H1 (cell line): ENCODE measurements at regions not wholly inside any gene's neighbourhood (a gene's known extent, or its start where the extent isn't known, plus 50 kb on each side); places are given as distances from the start of the nearest gene placed in this dataset.

Source experiments
- CTCF ChIA-PET: fragments of 300-600 bp; sonication (Branson Sonifier 250); formaldehyde crosslinking; loops from one replicate; lab custom pipeline; 2021; ENCODE audit not compliant: partially characterized antibody; lab: Charles Lee
- POLR2A ChIA-PET: fragments of 300-600 bp; sonication (Branson Sonifier 250); formaldehyde crosslinking; loops from one replicate; lab custom pipeline; 2021; ENCODE audit warnings: inconsistent platforms; ENCODE audit not compliant: partially characterized antibody; lab: Charles Lee
- DNase-seq, 2 experiments: peaks; one replicate each; pipeline versions ENCODE4 v3.0.0 to v3.0.0-alpha.2; 2010 to 2022; ENCODE audit warnings: low spot score in 2 of 2, low read depth in 1 of 2, mixed read lengths in 1 of 2
- FAIRE-seq: peaks from 2 replicates; lab custom pipeline; 2011; peaks lifted over from hg19 to GRCh38; lab: Jason Lieb, UNC
- H2AFZ ChIP-seq: 2 replicates; pipeline ENCODE4 v1.8.1; 2012; ENCODE audit warnings: low read length, inconsistent platforms
- H2AK5ac ChIP-seq: 2 replicates; pipeline ENCODE4 v1.6.1; 2013; ENCODE audit warnings: low read depth, low read length
- H2BK120ac ChIP-seq: replicated peaks from 2 replicates; pipeline ENCODE3; 2013; ENCODE audit warnings: low read depth, low read length, inconsistent platforms
- H2BK12ac ChIP-seq: 2 replicates; pipeline ENCODE4 v1.6.1; 2013; ENCODE audit warnings: low read depth, low read length
- H2BK15ac ChIP-seq: 2 replicates; pipeline ENCODE4 v1.6.1; 2013; ENCODE audit warnings: low read length
- H2BK20ac ChIP-seq: 2 replicates; pipeline ENCODE4 v1.6.1; 2013; ENCODE audit warnings: low read length
- H2BK5ac ChIP-seq: 2 replicates; pipeline ENCODE4 v1.6.1; 2013; ENCODE audit warnings: low read depth, low read length
- H3K14ac ChIP-seq: 2 replicates; pipeline ENCODE4 v1.6.1; 2013; ENCODE audit warnings: inconsistent platforms; ENCODE audit not compliant: insufficient read length
- H3K18ac ChIP-seq: 2 replicates; pipeline ENCODE4 v1.6.1; 2013; ENCODE audit warnings: low read length; ENCODE audit errors: extremely low read depth
- H3K23ac ChIP-seq: 2 replicates; pipeline ENCODE4 v1.6.1; 2013; ENCODE audit warnings: inconsistent platforms; ENCODE audit not compliant: insufficient read length
- H3K23me2 ChIP-seq: 2 replicates; pipeline ENCODE4 v1.6.1; 2013; ENCODE audit warnings: low read depth, low read length
- H3K27ac ChIP-seq: 2 replicates; pipeline ENCODE4 v1.6.1; 2011; ENCODE audit warnings: low read depth, low read length, inconsistent platforms
- H3K27me3 ChIP-seq, 4 experiments: replicated peaks in 1 of 4; 1 replicate in 1 of 4; 2 replicates in 3 of 4; pipeline versions ENCODE4 v1.6.1 to v1.8.1; 2011 to 2013; ENCODE audit warnings: low read length in 3 of 4, mild to moderate bottlenecking in 3 of 4, inconsistent platforms in 2 of 4, mixed read lengths in 2 of 4, moderate library complexity in 1 of 4; ENCODE audit not compliant: control insufficient read depth in 3 of 4, insufficient read depth in 3 of 4; ENCODE audit errors: extremely low read depth in 1 of 4
- H3K36me3 ChIP-seq, 4 experiments: 2 replicates each; pipeline versions ENCODE4 v1.6.1 to v1.8.1; 2011 to 2013; ENCODE audit warnings: mild to moderate bottlenecking in 4 of 4, low read length in 3 of 4, moderate library complexity in 2 of 4, control low read depth in 1 of 4, inconsistent platforms in 1 of 4; ENCODE audit not compliant: insufficient read depth in 4 of 4, control insufficient read depth in 2 of 4
- H3K4ac ChIP-seq: replicated peaks from 2 replicates; pipeline ENCODE3; 2013; ENCODE audit warnings: low read length, low read depth, mixed read lengths, inconsistent platforms; ENCODE audit not compliant: insufficient read length
- H3K4me1 ChIP-seq, 4 experiments: replicated peaks in 1 of 4; 1 replicate in 1 of 4; 2 replicates in 3 of 4; pipeline versions ENCODE4 v1.6.1 to v1.8.1; 2011 to 2013; ENCODE audit warnings: low read length in 3 of 4, inconsistent platforms in 2 of 4, mixed read lengths in 1 of 4; ENCODE audit not compliant: insufficient read depth in 4 of 4, control insufficient read depth in 3 of 4
- H3K4me2 ChIP-seq, 2 experiments: 2 replicates each; pipeline versions ENCODE4 v1.6.1 to v1.8.1; 2011 to 2013; ENCODE audit warnings: low read depth in 2 of 2, low read length in 2 of 2, control low read depth in 1 of 2, inconsistent platforms in 1 of 2, mild to moderate bottlenecking in 1 of 2; ENCODE audit not compliant: insufficient read depth in 1 of 2
- H3K4me3 ChIP-seq, 4 experiments: fragments of 200-600, 300-600 bp in 1 of 4; sonication (generic), shearing (Covaris generic), sonication (Bioruptor Twin) in 1 of 4; 2 replicates each; pipeline versions ENCODE4 v1.5.1 to v1.8.1; 2011 to 2016; ENCODE audit warnings: low read length in 4 of 4, low read depth in 3 of 4, control low read depth in 2 of 4, inconsistent platforms in 2 of 4, mild to moderate bottlenecking in 2 of 4, mixed read lengths in 1 of 4, moderate library complexity in 1 of 4; ENCODE audit not compliant: insufficient read depth in 2 of 4; ENCODE audit errors: extremely low read depth in 1 of 4
- H3K56ac ChIP-seq: replicated peaks from 2 replicates; pipeline ENCODE3; 2013; ENCODE audit warnings: low read depth, mild to moderate bottlenecking, mixed read lengths, low read length, inconsistent platforms; ENCODE audit not compliant: insufficient read length
- H3K79me1 ChIP-seq: 2 replicates; pipeline ENCODE4 v1.6.1; 2013; ENCODE audit warnings: low read depth, low read length, control low read depth
- H3K79me2 ChIP-seq, 2 experiments: 2 replicates each; pipeline versions ENCODE4 v1.6.1 to v1.8.1; 2012 to 2013; ENCODE audit warnings: low read length in 2 of 2, mild to moderate bottlenecking in 2 of 2, inconsistent platforms in 1 of 2; ENCODE audit not compliant: insufficient read depth in 2 of 2, control insufficient read depth in 1 of 2
- H3K9ac ChIP-seq, 4 experiments: replicated peaks in 1 of 4; 1 replicate in 1 of 4; 2 replicates in 3 of 4; pipeline versions ENCODE4 v1.6.1 to v1.8.1; 2011 to 2013; ENCODE audit warnings: low read depth in 3 of 4, low read length in 3 of 4, control low read depth in 2 of 4, mild to moderate bottlenecking in 2 of 4, moderate library complexity in 2 of 4, inconsistent platforms in 1 of 4; ENCODE audit errors: extremely low read depth in 1 of 4
- H3K9me3 ChIP-seq, 2 experiments: 2 replicates each; pipeline versions ENCODE4 v1.6.1 to v1.8.1; 2012 to 2013; ENCODE audit warnings: mild to moderate bottlenecking in 2 of 2, moderate library complexity in 2 of 2, control low read depth in 1 of 2, inconsistent platforms in 1 of 2, low read depth in 1 of 2, low read length in 1 of 2, mixed read lengths in 1 of 2; ENCODE audit not compliant: insufficient read depth in 2 of 2
- H4K20me1 ChIP-seq, 2 experiments: replicated peaks in 1 of 2; 2 replicates each; pipeline versions ENCODE3 to v1.8.1; 2011 to 2013; ENCODE audit warnings: inconsistent platforms in 2 of 2, low read length in 2 of 2, mild to moderate bottlenecking in 1 of 2; ENCODE audit not compliant: insufficient read depth in 2 of 2, control insufficient read depth in 1 of 2
- H4K5ac ChIP-seq: 2 replicates; pipeline ENCODE4 v1.6.1; 2013; ENCODE audit warnings: low read length, low read depth, mixed read lengths, inconsistent platforms; ENCODE audit not compliant: insufficient read length
- H4K8ac ChIP-seq: 2 replicates; pipeline ENCODE4 v1.8.0; 2013; ENCODE audit warnings: mild to moderate bottlenecking, moderate library complexity, low read length, inconsistent platforms; ENCODE audit not compliant: insufficient read depth; ENCODE audit errors: extremely low read depth
- H4K91ac ChIP-seq: replicated peaks from 2 replicates; pipeline ENCODE3; 2013; ENCODE audit warnings: low read length, mixed read lengths, inconsistent platforms; ENCODE audit not compliant: insufficient read length
- CREB1 ChIP-seq: IDR thresholded peaks from 2 replicates; pipeline ENCODE4 v1.6.1; 2012; ENCODE audit warnings: inconsistent platforms
- EGR1 ChIP-seq: IDR thresholded peaks from 2 replicates; pipeline ENCODE4 v1.6.1; 2011; ENCODE audit warnings: low read depth, low read length, borderline replicate concordance
- EZH2 ChIP-seq: fragments of 200-600 bp; sonication (generic); IDR thresholded peaks from 2 replicates; pipeline ENCODE4 v1.7.1; 2012; ENCODE audit warnings: low read depth, mild to moderate bottlenecking, moderate library complexity, low read length, inconsistent platforms; ENCODE audit not compliant: severe bottlenecking
- HDAC2 ChIP-seq, 2 experiments: fragments of 300-600 bp in 1 of 2; sonication (generic) in 1 of 2; IDR thresholded peaks; 2 replicates each; pipeline ENCODE4 v1.6.1; 2011 to 2012; ENCODE audit warnings: low read depth in 2 of 2, low read length in 2 of 2, mild to moderate bottlenecking in 2 of 2, moderate library complexity in 2 of 2, borderline replicate concordance in 1 of 2, inconsistent platforms in 1 of 2
- MAX ChIP-seq: IDR thresholded peaks from 2 replicates; pipeline ENCODE4 v1.6.1; 2012; ENCODE audit warnings: inconsistent platforms
- NRF1 ChIP-seq: IDR thresholded peaks from 2 replicates; pipeline ENCODE4 v1.6.1; 2011; ENCODE audit warnings: mild to moderate bottlenecking, low read depth, low read length, improper control_type of control experiment
- PHF8 ChIP-seq: fragments of 200-600 bp; sonication (generic); conservative IDR thresholded peaks from 2 replicates; pipeline ENCODE4 v1.7.1; 2012; ENCODE audit warnings: low read depth, mild to moderate bottlenecking, inconsistent platforms, low read length, moderate library complexity
- POLR2A ChIP-seq, 2 experiments: IDR thresholded peaks; 1 replicate in 1 of 2; 2 replicates in 1 of 2; pipeline ENCODE4 v1.6.1; 2011; ENCODE audit warnings: low read depth in 2 of 2, low read length in 2 of 2, mild to moderate bottlenecking in 2 of 2; ENCODE audit errors: control extremely low read depth in 1 of 2
- POLR2AphosphoS5 ChIP-seq: IDR thresholded peaks from 2 replicates; pipeline ENCODE4 v1.6.1; 2011; ENCODE audit warnings: low read depth, low read length
- RAD21 ChIP-seq, 2 experiments: IDR thresholded peaks in 1 of 2; conservative IDR thresholded peaks in 1 of 2; 2 replicates each; pipeline ENCODE4 v1.6.1; 2011; ENCODE audit warnings: low read depth in 2 of 2, low read length in 2 of 2, improper control_type of control experiment in 1 of 2, inconsistent platforms in 1 of 2, mild to moderate bottlenecking in 1 of 2, moderate library complexity in 1 of 2
- RBBP5 ChIP-seq: IDR thresholded peaks from 2 replicates; pipeline ENCODE4 v1.7.1; 2012; ENCODE audit warnings: low read depth, mild to moderate bottlenecking, inconsistent platforms, low read length, moderate library complexity, borderline replicate concordance
- SP4 ChIP-seq: IDR thresholded peaks from 2 replicates; pipeline ENCODE4 v1.6.1; 2012; ENCODE audit warnings: low read length, inconsistent platforms
- TEAD4 ChIP-seq: IDR thresholded peaks from 2 replicates; pipeline ENCODE4 v1.6.1; 2012; ENCODE audit warnings: low read depth, low read length, inconsistent platforms, mixed read lengths
- ZNF274 ChIP-seq: IDR thresholded peaks from 2 replicates; pipeline ENCODE4 v1.7.0; 2012; ENCODE audit warnings: low read length, borderline replicate concordance; ENCODE audit errors: extremely low read depth
- WGBS, 2 experiments: shearing (Covaris generic) in 1 of 2; methylation state at CpG; one replicate each; pipeline versions ENCODE4 v1.1.6 to v1.1.7; 2013 to 2015; ENCODE audit warnings: low lambda C conversion rate in 2 of 2, mixed read lengths in 2 of 2, inconsistent platforms in 1 of 2, low coverage in 1 of 2, missing lambda C conversion rate in 1 of 2; ENCODE audit not compliant: insufficient replicate concordance in 2 of 2, insufficient coverage in 1 of 2, insufficient read length in 1 of 2; ENCODE audit errors: extremely low coverage in 1 of 2, missing lambda C conversion rate in 1 of 2; 5-methylcytosine and 5-hydroxymethylcytosine counted together
- TF ChIP-seq, protein P1 (sequence below): IDR thresholded peaks from 2 replicates; pipeline ENCODE4 v1.6.1; 2012; ENCODE audit warnings: inconsistent platforms

GRCh38 chr11:33610903-33611302, 89.7 kb downstream of the C11orf91 start:
- Histone ChIP-seq H4K91ac (no peak overlapping the region), H4K5ac (no peak overlapping the region), H3K14ac (no peak overlapping the region), H3K4me2 (no peak overlapping the region), H3K9ac (no peak overlapping the region), H3K4ac (no peak overlapping the region), H2BK20ac (no peak overlapping the region), H4K8ac (no peak overlapping the region), H2BK12ac (no peak overlapping the region), H3K56ac (no peak overlapping the region), H2BK15ac (no peak overlapping the region), H3K27ac (no peak overlapping the region), H2BK120ac (no peak overlapping the region), H3K79me2 (no peaks in the 10 kb centered on the region), H3K4me3 (no peak overlapping the region), H3K27me3 (no peaks in the 10 kb centered on the region), H3K23ac (no peak overlapping the region), H3K79me1 (no peaks in the 10 kb centered on the region), H4K20me1 (no peaks in the 10 kb centered on the region), H2BK5ac (no peak overlapping the region), H2AFZ (no peak overlapping the region), H3K18ac (no peak overlapping the region), H3K23me2 (no peaks in the 10 kb centered on the region), H3K9me3 (no peaks in the 10 kb centered on the region), H3K36me3 (no peaks in the 10 kb centered on the region), H3K4me1 (no peaks in the 10 kb centered on the region), H2AK5ac (no peak overlapping the region)
- WGBS, 2 experiments, result 94% methylated on average over 2 of the region's 2 CpGs; no CpG with 5 or more reads in 1 of the 2 experiments
- DNase-seq (no peak), FAIRE-seq (no peak)
- ChIA-PET CTCF (interaction anchor here (1.0 to 1.5 kb wide), 2 partner anchors 9 to 16 kb away, joined by 5 read pairs; no protein-coding TSS in a partner anchor), POLR2A (no interaction called here)
- TF ChIP-seq NRF1, result no peak
- TF ChIP-seq RAD21 (IDR thresholded peaks at IDR 0.05 in 1 of 2, conservative IDR thresholded peaks at IDR 0.05 in 1 of 2; ENCODE audit: low read depth in 2 of 2, low read length in 2 of 2), result no peak
- no peak for TF ChIP-seq CREB1
- TF ChIP-seq ZNF274, result no peak
- TF ChIP-seq PHF8, result no peak
- no peak for TF ChIP-seq RBBP5
- TF ChIP-seq, protein P1, sequence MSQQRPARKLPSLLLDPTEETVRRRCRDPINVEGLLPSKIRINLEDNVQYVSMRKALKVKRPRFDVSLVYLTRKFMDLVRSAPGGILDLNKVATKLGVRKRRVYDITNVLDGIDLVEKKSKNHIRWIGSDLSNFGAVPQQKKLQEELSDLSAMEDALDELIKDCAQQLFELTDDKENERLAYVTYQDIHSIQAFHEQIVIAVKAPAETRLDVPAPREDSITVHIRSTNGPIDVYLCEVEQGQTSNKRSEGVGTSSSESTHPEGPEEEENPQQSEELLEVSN, result no peak
- no peak for TF ChIP-seq EGR1
- TF ChIP-seq TEAD4, result no peak
- TF ChIP-seq POLR2A (IDR thresholded peaks at IDR 0.05; ENCODE audit: control extremely low read depth in 1 of 2, low read depth in 2 of 2, low read length in 2 of 2), result no peak
- TF ChIP-seq POLR2AphosphoS5, result no peak
- no peak for TF ChIP-seq HDAC2 (IDR thresholded peaks at IDR 0.05; ENCODE audit: borderline replicate concordance in 1 of 2, low read depth in 2 of 2, low read length in 2 of 2)
- no peak for TF ChIP-seq EZH2
- TF ChIP-seq SP4, result no peak
- TF ChIP-seq MAX, result no peak
